GM19238 (cell line): ENCODE measurements at regions not wholly inside any gene's neighbourhood (a gene's known extent, or its start where the extent isn't known, plus 50 kb on each side); places are given as distances from the start of the nearest gene placed in this dataset.

Source experiments
- DNase-seq: peaks from one replicate; pipeline ENCODE4 v3.0.0; 2011; ENCODE audit warnings: low spot score; ENCODE audit not compliant: insufficient read length

GRCh38 chr21:16304174-16305095, 574.7 kb downstream of the USP25 start:
- no peak for DNase-seq

- DNase-seq = no peak
These were observed 575.9 kb downstream of the USP25 start for GRCh38 chr21:16305686-16306085.

GRCh38 chr21:16307256-16307655, 577.5 kb downstream of the USP25 start:
- DNase-seq = no peak

GRCh38 chr21:16308269-16308668, 578.5 kb downstream of the USP25 start:
- DNase-seq = no peak

- DNase-seq = no peak
These were observed 579.6 kb downstream of the USP25 start for GRCh38 chr21:16309250-16309971.

- DNase-seq = no peak
These were observed 580.4 kb downstream of the USP25 start for GRCh38 chr21:16310176-16310575.

GRCh38 chr21:16311229-16311628, 581.4 kb downstream of the USP25 start:
- no peak for DNase-seq

- DNase-seq = no peak
These were observed 582.5 kb downstream of the USP25 start for GRCh38 chr21:16312321-16312720.

- DNase-seq = no peak
These were observed 585.4 kb downstream of the USP25 start for GRCh38 chr21:16315223-16315622.

- DNase-seq = no peak
These were observed 589.0 kb downstream of the USP25 start for GRCh38 chr21:16318651-16319300.

- no peak for DNase-seq
These were observed 590.3 kb downstream of the USP25 start for GRCh38 chr21:16320110-16320509.

- DNase-seq = no peak
These were observed 592.7 kb downstream of the USP25 start for GRCh38 chr21:16322454-16322853.

- no peak for DNase-seq
These were observed 593.8 kb downstream of the USP25 start for GRCh38 chr21:16323596-16323995.

GRCh38 chr21:16324630-16325029, 594.8 kb downstream of the USP25 start:
- DNase-seq = no peak

GRCh38 chr21:16330082-16330907, 600.5 kb downstream of the USP25 start:
- no peak for DNase-seq

GRCh38 chr21:16330908-16331268, 601.1 kb downstream of the USP25 start:
- no peak for DNase-seq

GRCh38 chr21:16337266-16337665, 607.5 kb downstream of the USP25 start:
- DNase-seq = no peak

GRCh38 chr21:16342932-16343331, 613.1 kb downstream of the USP25 start:
- no peak for DNase-seq

- no peak for DNase-seq
These were observed 614.0 kb downstream of the USP25 start for GRCh38 chr21:16343776-16344175.

GRCh38 chr21:16345757-16346156, 616.0 kb downstream of the USP25 start:
- no peak for DNase-seq

GRCh38 chr21:16347223-16347622, 617.4 kb downstream of the USP25 start:
- no peak for DNase-seq
